GM12878 (cell line): ENCODE measurements at regions not wholly inside any gene's neighbourhood (a gene's known extent, or its start where the extent isn't known, plus 50 kb on each side); places are given as distances from the start of the nearest gene placed in this dataset.

Source experiments
- ATAC-seq: fragments of 200-7000 bp; cut with Tn5 transposase; 3 replicates; pipeline ENCODE4 v1.9.1; 2020; ENCODE audit warnings: mild to moderate bottlenecking, moderate library complexity
- BruUV-seq: library from RNA; stranded (reverse); fragments of 400-500 nt; replicated peaks from 2 replicates; lab custom pipeline; 2021; lab: Mats Ljungman, UMichigan
- CTCF ChIA-PET: fragments of 300-600 bp; sonication (Branson Sonifier 250); formaldehyde crosslinking; extraction: SDS; loops from one replicate; lab custom pipeline; 2021; ENCODE audit warnings: inconsistent platforms; lab: Yijun Ruan, JAX
- POLR2A ChIA-PET: fragments of 350-600 bp; formaldehyde crosslinking; extraction: SDS; loops from one replicate; lab custom pipeline; 2021; ENCODE audit warnings: inconsistent platforms; lab: Charles Lee
- RAD21 ChIA-PET: fragments of 300-600 bp; sonication (Branson Sonifier 250); formaldehyde crosslinking; loops from one replicate; lab custom pipeline; 2023; ENCODE audit warnings: antibody characterized with exemption; ENCODE audit not compliant: unreplicated experiment; lab: Charles Lee
- SMC1A ChIA-PET: fragments of 300-600 bp; sonication (Branson Sonifier 250); formaldehyde crosslinking; loops from one replicate; lab custom pipeline; 2023; ENCODE audit not compliant: unreplicated experiment, uncharacterized antibody; lab: Charles Lee
- DNase-seq: peaks from one replicate; pipeline ENCODE4 v3.0.0-alpha.2; 2011; ENCODE audit warnings: low read depth, low spot score
- FAIRE-seq: peaks from 3 replicates; lab custom pipeline; 2011; peaks lifted over from hg19 to GRCh38; lab: Jason Lieb, UNC
- H2AFZ ChIP-seq: 2 replicates; pipeline ENCODE4 v1.6.0; 2011; ENCODE audit warnings: low read depth, low read length, control low read depth; ENCODE audit not compliant: control insufficient read depth
- H3K27ac ChIP-seq: 2 replicates; pipeline ENCODE4 v1.5.1; 2011; ENCODE audit warnings: control low read depth; ENCODE audit not compliant: control insufficient read depth, insufficient read depth
- H3K27me3 ChIP-seq, 2 experiments: replicated peaks in 1 of 2; 2 replicates each; pipeline versions ENCODE4 v1.6.0 to v1.6.1; 2011; ENCODE audit warnings: low read length in 1 of 2; ENCODE audit not compliant: control insufficient read depth in 2 of 2, insufficient read depth in 2 of 2
- H3K36me3 ChIP-seq, 2 experiments: 2 replicates each; pipeline ENCODE4 v1.5.1; 2011; ENCODE audit warnings: low read length in 1 of 2; ENCODE audit not compliant: control insufficient read depth in 2 of 2, insufficient read depth in 2 of 2
- H3K4me1 ChIP-seq: 2 replicates; pipeline ENCODE4 v1.6.1; 2011; ENCODE audit warnings: mild to moderate bottlenecking, low read length, moderate library complexity, mixed read lengths; ENCODE audit not compliant: control insufficient read depth, insufficient read depth
- H3K4me2 ChIP-seq: 2 replicates; pipeline ENCODE4 v1.6.0; 2011; ENCODE audit warnings: control low read depth; ENCODE audit not compliant: control insufficient read depth, insufficient read depth
- H3K4me3 ChIP-seq: fragments of 200-600 bp; sonication (generic); 2 replicates; pipeline ENCODE4 v1.5.1; 2016
- H3K79me2 ChIP-seq: 2 replicates; pipeline ENCODE4 v1.6.0; 2011; ENCODE audit warnings: low read length; ENCODE audit not compliant: control insufficient read depth, insufficient read depth
- H3K9ac ChIP-seq: 2 replicates; pipeline ENCODE4 v1.8.0; 2011; ENCODE audit warnings: low read length, control low read depth, mixed read lengths; ENCODE audit not compliant: control insufficient read depth, insufficient read depth
- H3K9me3 ChIP-seq: replicated peaks from 3 replicates; pipeline ENCODE4 v1.5.1; 2011; ENCODE audit warnings: mild to moderate bottlenecking, low read length; ENCODE audit not compliant: control insufficient read depth, insufficient read depth
- H4K20me1 ChIP-seq: 2 replicates; pipeline ENCODE4 v1.6.0; 2011; ENCODE audit not compliant: control insufficient read depth, insufficient read depth
- CBX3 ChIP-seq: fragments of 200-600 bp; sonication (generic); IDR thresholded peaks from 2 replicates; pipeline ENCODE4 v1.6.1; 2016; ENCODE audit warnings: low read depth, borderline replicate concordance
- EED ChIP-seq: sonication (generic); IDR thresholded peaks from 2 replicates; pipeline ENCODE4 v1.6.1; 2016; ENCODE audit warnings: antibody characterized with exemption, low read depth
- NR2C1 ChIP-seq: fragments of 450-650 bp; IDR thresholded peaks from 2 replicates; pipeline ENCODE4 v1.6.1; 2017; ENCODE audit warnings: antibody characterized with exemption, mild to moderate bottlenecking, moderate library complexity
- SRF ChIP-seq, 2 experiments: IDR thresholded peaks; 2 replicates each; pipeline ENCODE4 v1.6.1; 2011; ENCODE audit warnings: low read depth in 2 of 2, low read length in 2 of 2, mild to moderate bottlenecking in 1 of 2, moderate library complexity in 1 of 2
- WGBS: methylation state at CpG from one replicate; pipeline ENCODE4 v1.1.6; 2016; ENCODE audit warnings: low lambda C conversion rate; ENCODE audit not compliant: insufficient replicate concordance, insufficient coverage; ENCODE audit errors: missing lambda C conversion rate; 5-methylcytosine and 5-hydroxymethylcytosine counted together
- in situ Hi-C: fragments of 300-500 bp; cut with MboI; formaldehyde crosslinking; loops from 9 replicates; pipeline ENCODE4 v1.14.3; 2018; ENCODE audit warnings: mixed read lengths
- intact Hi-C: fragments of 100-400 bp; cut with micrococcal nuclease; formaldehyde crosslinking; loops from one replicate; pipeline ENCODE4 v1.14.2; 2022; ENCODE audit not compliant: unreplicated experiment
- TF ChIP-seq, protein P1 (sequence below): fragments of 450-650 bp; IDR thresholded peaks from 2 replicates; pipeline ENCODE4 v1.6.1; 2017; ENCODE audit warnings: low read depth, mild to moderate bottlenecking, moderate library complexity

DNA sequence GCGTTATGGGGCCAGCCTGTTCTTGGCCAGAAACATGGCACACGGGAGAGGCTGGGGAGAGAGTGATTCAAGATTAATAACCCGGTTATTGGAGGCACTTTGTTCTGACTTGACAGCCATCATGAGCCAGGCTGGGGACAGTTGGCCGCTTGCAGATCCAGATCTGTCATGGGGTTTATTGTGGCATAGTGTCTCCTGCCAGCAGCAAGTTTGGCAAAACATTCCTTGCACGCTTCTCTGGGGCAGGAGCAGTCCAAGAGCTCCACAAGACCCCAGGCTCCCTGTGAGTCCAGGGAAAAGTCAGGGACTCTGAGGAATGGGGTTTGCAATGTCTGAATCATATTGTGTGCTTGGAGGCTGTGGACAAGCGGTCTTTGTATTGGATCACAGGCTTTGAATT is 270.4 kb downstream of the MIAT start:
- no peak for TF ChIP-seq NR2C1
- ChIA-PET CTCF (interaction anchor here (0.7 kb wide), 1 partner anchor 249 kb away, joined by 3 read pairs; no protein-coding TSS in a partner anchor), POLR2A (interaction anchor here (0.6 kb wide), 1 partner anchor 1651 kb away, joined by 3 read pairs; no protein-coding TSS in a partner anchor), RAD21 (no interaction called here), SMC1A (no interaction called here)
- no peak overlapping the region for H3K4me2 ChIP-seq
- H3K4me1 ChIP-seq: no peaks in the 10 kb centered on the region
- no peak for ATAC-seq
- no peaks in the 10 kb centered on the region for H4K20me1 ChIP-seq
- H3K79me2 ChIP-seq: no peaks in the 10 kb centered on the region
- no peaks in the 10 kb centered on the region for H3K9me3 ChIP-seq
- BruUV-seq: no TSS peak
- FAIRE-seq: no peak
- no peaks in the 10 kb centered on the region; a peak in 2 of 4 replicates for H3K27me3 ChIP-seq
- no peak overlapping the region for H2AFZ ChIP-seq
- 3% methylated on average over 6 of the region's 6 CpGs for WGBS
- intact Hi-C loops (no loop called here), in situ Hi-C loops (no loop called here)
- no peaks in the 10 kb centered on the region for H3K36me3 ChIP-seq
- H3K4me3 ChIP-seq: no peak overlapping the region
- no peak overlapping the region for H3K27ac ChIP-seq
- H3K9ac ChIP-seq: no peak overlapping the region
- DNase-seq: no peak

DNA sequence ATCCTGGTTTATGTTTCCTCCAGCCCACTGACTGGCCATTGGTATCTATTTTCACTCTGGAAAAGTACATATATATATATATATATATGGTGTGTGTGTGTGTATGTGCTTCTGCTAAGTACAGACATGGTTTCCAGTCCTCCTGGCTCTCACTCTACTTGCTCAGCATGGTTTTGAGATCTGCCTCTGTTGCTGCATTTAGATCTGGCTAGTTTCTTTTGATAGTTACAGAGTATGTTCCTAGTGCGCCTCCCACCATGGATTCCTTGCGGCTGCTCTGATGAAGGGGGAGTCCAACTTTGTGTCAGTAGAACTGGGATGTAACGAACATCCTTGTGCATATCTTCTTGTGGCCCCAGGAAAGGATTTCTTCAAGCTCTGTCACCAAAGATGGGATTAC is 274.1 kb downstream of the MIAT start:
- ChIA-PET RAD21 (no interaction called here), SMC1A (no interaction called here), CTCF (no interaction called here), POLR2A (no interaction called here)
- H3K4me1 ChIP-seq: no peaks in the 10 kb centered on the region
- H3K27me3 ChIP-seq: no peaks in the 10 kb centered on the region; a peak in 2 of 4 replicates
- ATAC-seq (no peak), FAIRE-seq (no peak), DNase-seq (no peak)
- in situ Hi-C loops (no loop called here), intact Hi-C loops (no loop called here)
- H3K4me2 ChIP-seq: no peak overlapping the region
- H3K36me3 ChIP-seq: no peaks in the 10 kb centered on the region
- 73% methylated on average over 3 of the region's 3 CpGs for WGBS
- H4K20me1 ChIP-seq: no peaks in the 10 kb centered on the region
- no peak overlapping the region for H3K4me3 ChIP-seq
- H3K79me2 ChIP-seq: no peaks in the 10 kb centered on the region
- no TSS peak for BruUV-seq
- no peak overlapping the region for H3K9ac ChIP-seq
- H3K9me3 ChIP-seq: no peaks in the 10 kb centered on the region
- TF ChIP-seq CBX3: no peak
- TF ChIP-seq SRF (IDR thresholded peaks at IDR 0.05; ENCODE audit: low read depth in 2 of 2, low read length in 2 of 2): no peak
- TF ChIP-seq, protein P1, sequence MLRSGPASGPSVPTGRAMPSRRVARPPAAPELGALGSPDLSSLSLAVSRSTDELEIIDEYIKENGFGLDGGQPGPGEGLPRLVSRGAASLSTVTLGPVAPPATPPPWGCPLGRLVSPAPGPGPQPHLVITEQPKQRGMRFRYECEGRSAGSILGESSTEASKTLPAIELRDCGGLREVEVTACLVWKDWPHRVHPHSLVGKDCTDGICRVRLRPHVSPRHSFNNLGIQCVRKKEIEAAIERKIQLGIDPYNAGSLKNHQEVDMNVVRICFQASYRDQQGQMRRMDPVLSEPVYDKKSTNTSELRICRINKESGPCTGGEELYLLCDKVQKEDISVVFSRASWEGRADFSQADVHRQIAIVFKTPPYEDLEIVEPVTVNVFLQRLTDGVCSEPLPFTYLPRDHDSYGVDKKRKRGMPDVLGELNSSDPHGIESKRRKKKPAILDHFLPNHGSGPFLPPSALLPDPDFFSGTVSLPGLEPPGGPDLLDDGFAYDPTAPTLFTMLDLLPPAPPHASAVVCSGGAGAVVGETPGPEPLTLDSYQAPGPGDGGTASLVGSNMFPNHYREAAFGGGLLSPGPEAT: no peak
- TF ChIP-seq EED: no peak
- H2AFZ ChIP-seq: no peak overlapping the region
- H3K27ac ChIP-seq: no peak overlapping the region
